K562 (cell line): ENCODE measurements at regions not wholly inside any gene's neighbourhood (a gene's known extent, or its start where the extent isn't known, plus 50 kb on each side); places are given as distances from the start of the nearest gene placed in this dataset.

ENCODE experiments used
- ATAC-seq: fragments of 200-7000 bp; cut with Tn5 transposase; 3 replicates; pipeline ENCODE4 v1.9.1; 2020; ENCODE audit warnings: moderate library complexity
- BruUV-seq: library from RNA; stranded (reverse); fragments of 400-500 nt; replicated peaks from 2 replicates; lab custom pipeline; 2021; lab: Mats Ljungman, UMichigan
- CTCF ChIA-PET: fragments of 300-600 bp; formaldehyde crosslinking; extraction: SDS; loops from one replicate; lab custom pipeline; 2021; ENCODE audit warnings: low intra/inter-chr PET ratio; lab: Yijun Ruan, JAX
- POLR2A ChIA-PET: fragments of 300-600, 350-650 bp; sonication (Branson Sonifier 250); formaldehyde crosslinking; extraction: SDS; loops from one replicate; lab custom pipeline; 2021; ENCODE audit warnings: antibody characterized with exemption, inconsistent platforms; lab: Yijun Ruan, JAX
- DNase-seq, 4 experiments: peaks; one replicate each; pipeline versions ENCODE4 v3.0.0 to v3.0.0-alpha.2; 2011 to 2018; ENCODE audit warnings: low spot score in 3 of 4, mixed read lengths in 3 of 4; ENCODE audit errors: extremely low read depth in 1 of 4
- FAIRE-seq: peaks from 2 replicates; lab custom pipeline; 2011; peaks lifted over from hg19 to GRCh38; lab: Jason Lieb, UNC
- H2AFZ ChIP-seq: 2 replicates; pipeline ENCODE4 v1.6.0; 2011; ENCODE audit warnings: low read depth, low read length, control low read depth, inconsistent platforms
- H3K27ac ChIP-seq: fragments of 200-600 bp; 3 replicates; pipeline ENCODE4 v1.8.0; 2011; ENCODE audit warnings: low read depth, mild to moderate bottlenecking, control low read depth, inconsistent platforms, low read length, moderate library complexity, mixed read lengths; ENCODE audit errors: extremely low read depth
- H3K27me3 ChIP-seq, 2 experiments: fragments of 300-600 bp in 1 of 2; 2 replicates in 1 of 2; 3 replicates in 1 of 2; pipeline versions ENCODE4 v1.6.0 to v1.8.0; 2011; ENCODE audit warnings: inconsistent platforms in 2 of 2, low read length in 2 of 2, mild to moderate bottlenecking in 1 of 2, mixed read lengths in 1 of 2, moderate library complexity in 1 of 2; ENCODE audit not compliant: control insufficient read depth in 2 of 2, insufficient read depth in 2 of 2
- H3K36me3 ChIP-seq: fragments of 300-600 bp; 3 replicates; pipeline ENCODE4 v1.8.0; 2011; ENCODE audit warnings: mild to moderate bottlenecking, low read length, inconsistent platforms; ENCODE audit not compliant: control insufficient read depth, insufficient read depth
- H3K4me1 ChIP-seq, 2 experiments: fragments of 200-600 bp in 1 of 2; replicated peaks in 1 of 2; 2 replicates in 1 of 2; 3 replicates in 1 of 2; pipeline versions ENCODE4 v1.5.1 to v1.8.0; 2011; ENCODE audit warnings: inconsistent platforms in 2 of 2, low read length in 2 of 2, mild to moderate bottlenecking in 1 of 2, mixed read lengths in 1 of 2, moderate library complexity in 1 of 2; ENCODE audit not compliant: control insufficient read depth in 2 of 2, insufficient read depth in 2 of 2
- H3K4me2 ChIP-seq: 2 replicates; pipeline ENCODE4 v1.6.1; 2011; ENCODE audit warnings: low read length, control low read depth, inconsistent platforms, mixed read lengths; ENCODE audit not compliant: insufficient read depth
- H3K4me3 ChIP-seq: fragments of 200-600 bp; sonication (generic), shearing (Covaris generic); 2 replicates; pipeline ENCODE4 v1.5.1; 2016; ENCODE audit warnings: control low read depth, inconsistent platforms
- H3K79me2 ChIP-seq: fragments of 200-600 bp; 3 replicates; pipeline ENCODE4 v1.8.0; 2011; ENCODE audit warnings: low read length, inconsistent platforms; ENCODE audit not compliant: control insufficient read depth, insufficient read depth
- H3K9ac ChIP-seq, 2 experiments: 2 replicates each; pipeline versions ENCODE4 v1.6.0 to v1.6.1; 2011; ENCODE audit warnings: low read depth in 2 of 2, low read length in 2 of 2, control low read depth in 1 of 2, inconsistent platforms in 1 of 2, mild to moderate bottlenecking in 1 of 2, mixed read lengths in 1 of 2; ENCODE audit not compliant: insufficient read depth in 1 of 2
- H3K9me1 ChIP-seq: one replicate; pipeline ENCODE4 v1.6.0; 2011; ENCODE audit warnings: inconsistent platforms, mild to moderate bottlenecking, low read length, moderate library complexity; ENCODE audit not compliant: control insufficient read depth, insufficient read depth
- H3K9me3 ChIP-seq: replicated peaks from 2 replicates; pipeline ENCODE4 v1.5.1; 2011; ENCODE audit warnings: low read depth, low read length, inconsistent platforms; ENCODE audit not compliant: control insufficient read depth, insufficient read depth
- H4K20me1 ChIP-seq: replicated peaks from 2 replicates; pipeline ENCODE4 v1.6.1; 2011; ENCODE audit warnings: low read length, inconsistent platforms, mixed read lengths; ENCODE audit not compliant: control insufficient read depth, insufficient read depth
- KDM1A ChIP-seq, 2 experiments: fragments of 450-650 bp; IDR thresholded peaks; 2 replicates each; pipeline ENCODE4 v1.6.1; 2016; ENCODE audit warnings: mild to moderate bottlenecking in 2 of 2
- LCOR ChIP-seq: sonication (generic); formaldehyde crosslinking; IDR thresholded peaks from 2 replicates; pipeline ENCODE4 v1.8.0; 2022; ENCODE audit warnings: mild to moderate bottlenecking, missing genetic modification reagents
- SP1 ChIP-seq: sonication (generic); formaldehyde crosslinking; IDR thresholded peaks from 2 replicates; pipeline ENCODE4 v1.8.1; 2022; ENCODE audit warnings: mild to moderate bottlenecking, missing genetic modification reagents
- WGBS: fragments of 100-300 bp; shearing (Covaris generic); methylation state at CpG from one replicate; pipeline ENCODE4 v1.1.6; 2016; ENCODE audit warnings: low coverage, mixed read lengths; ENCODE audit not compliant: insufficient coverage; ENCODE audit errors: missing lambda C conversion rate; 5-methylcytosine and 5-hydroxymethylcytosine counted together
- in situ Hi-C: fragments of 300-500 bp; cut with MboI; formaldehyde crosslinking; loops from 4 replicates; pipeline ENCODE4 v1.15.0; 2018; ENCODE audit warnings: inconsistent platforms, mixed read lengths
- intact Hi-C: fragments of 100-400 bp; cut with micrococcal nuclease; formaldehyde crosslinking; loops from 2 replicates; pipeline ENCODE4 v1.14.2; 2022
- TF ChIP-seq, protein P1 (sequence below): IDR thresholded peaks from 3 replicates; pipeline ENCODE4 v1.6.1; 2011; ENCODE audit warnings: borderline replicate concordance, mild to moderate bottlenecking, moderate library complexity; ENCODE audit not compliant: insufficient read length; ENCODE audit errors: extremely low read depth
- TF ChIP-seq, protein P2 (sequence below): sonication (generic); formaldehyde crosslinking; IDR thresholded peaks from 2 replicates; pipeline ENCODE4 v1.8.0; 2023; ENCODE audit warnings: missing genetic modification reagents, mild to moderate bottlenecking, borderline replicate concordance

DNA sequence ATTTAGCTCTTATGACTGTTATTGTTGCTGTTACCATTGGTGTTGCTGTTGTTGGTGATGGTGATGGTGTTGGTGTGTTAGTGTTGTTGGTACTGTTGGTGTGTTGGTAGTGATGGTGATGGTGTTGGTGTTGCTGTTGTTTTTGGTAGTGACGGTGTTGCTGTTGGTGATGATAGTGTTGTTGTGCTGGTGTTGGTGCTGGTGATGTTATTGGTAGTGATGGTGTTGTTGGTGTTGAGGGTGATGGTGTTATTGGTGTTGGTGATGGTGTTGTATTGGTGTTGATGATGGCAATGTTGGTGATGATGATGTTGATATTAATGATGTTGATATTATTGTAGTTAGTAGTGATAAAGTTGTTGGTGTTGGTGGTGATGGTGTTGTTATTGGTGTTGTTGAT, 285.7 kb upstream of the FOXF1 start:
- no TSS peak for BruUV-seq
- FAIRE-seq (no peak), ATAC-seq (no peak), DNase-seq (no peak)
- POLR2A ChIA-PET, result no interaction called here
- intact Hi-C loops (no loop called here), in situ Hi-C loops (no loop called here)
- peaks cover 10 to 38% of the 10 kb centered on the region in 2 experiments; a peak in 3 of 5 replicates for H3K27me3 ChIP-seq
- H3K4me3 ChIP-seq, result no peak overlapping the region
- no peak overlapping the region for H3K9ac ChIP-seq
- H3K9me3 ChIP-seq, result no peaks in the 10 kb centered on the region
- no peaks in the 10 kb centered on the region for H3K79me2 ChIP-seq
- WGBS, result 6% methylated on average over 1 of the region's 1 CpG
- no peaks in the 10 kb centered on the region for H3K4me1 ChIP-seq
- H3K27ac ChIP-seq, result no peak overlapping the region
- CTCF ChIA-PET, result no interaction called here
- no peaks in the 10 kb centered on the region for H4K20me1 ChIP-seq
- H2AFZ ChIP-seq, result no peak overlapping the region
- H3K9me1 ChIP-seq, result no peaks in the 10 kb centered on the region
- no peak overlapping the region for H3K4me2 ChIP-seq
- no peaks in the 10 kb centered on the region for H3K36me3 ChIP-seq
- TF ChIP-seq, protein P1, sequence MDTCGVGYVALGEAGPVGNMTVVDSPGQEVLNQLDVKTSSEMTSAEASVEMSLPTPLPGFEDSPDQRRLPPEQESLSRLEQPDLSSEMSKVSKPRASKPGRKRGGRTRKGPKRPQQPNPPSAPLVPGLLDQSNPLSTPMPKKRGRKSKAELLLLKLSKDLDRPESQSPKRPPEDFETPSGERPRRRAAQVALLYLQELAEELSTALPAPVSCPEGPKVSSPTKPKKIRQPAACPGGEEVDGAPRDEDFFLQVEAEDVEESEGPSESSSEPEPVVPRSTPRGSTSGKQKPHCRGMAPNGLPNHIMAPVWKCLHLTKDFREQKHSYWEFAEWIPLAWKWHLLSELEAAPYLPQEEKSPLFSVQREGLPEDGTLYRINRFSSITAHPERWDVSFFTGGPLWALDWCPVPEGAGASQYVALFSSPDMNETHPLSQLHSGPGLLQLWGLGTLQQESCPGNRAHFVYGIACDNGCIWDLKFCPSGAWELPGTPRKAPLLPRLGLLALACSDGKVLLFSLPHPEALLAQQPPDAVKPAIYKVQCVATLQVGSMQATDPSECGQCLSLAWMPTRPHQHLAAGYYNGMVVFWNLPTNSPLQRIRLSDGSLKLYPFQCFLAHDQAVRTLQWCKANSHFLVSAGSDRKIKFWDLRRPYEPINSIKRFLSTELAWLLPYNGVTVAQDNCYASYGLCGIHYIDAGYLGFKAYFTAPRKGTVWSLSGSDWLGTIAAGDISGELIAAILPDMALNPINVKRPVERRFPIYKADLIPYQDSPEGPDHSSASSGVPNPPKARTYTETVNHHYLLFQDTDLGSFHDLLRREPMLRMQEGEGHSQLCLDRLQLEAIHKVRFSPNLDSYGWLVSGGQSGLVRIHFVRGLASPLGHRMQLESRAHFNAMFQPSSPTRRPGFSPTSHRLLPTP, result no peak
- TF ChIP-seq LCOR (CRISPR knock-in tag) (no peak), KDM1A (IDR thresholded peaks at IDR 0.05) (no peak), SP1 (CRISPR knock-in tag) (no peak)
- TF ChIP-seq, protein P2, sequence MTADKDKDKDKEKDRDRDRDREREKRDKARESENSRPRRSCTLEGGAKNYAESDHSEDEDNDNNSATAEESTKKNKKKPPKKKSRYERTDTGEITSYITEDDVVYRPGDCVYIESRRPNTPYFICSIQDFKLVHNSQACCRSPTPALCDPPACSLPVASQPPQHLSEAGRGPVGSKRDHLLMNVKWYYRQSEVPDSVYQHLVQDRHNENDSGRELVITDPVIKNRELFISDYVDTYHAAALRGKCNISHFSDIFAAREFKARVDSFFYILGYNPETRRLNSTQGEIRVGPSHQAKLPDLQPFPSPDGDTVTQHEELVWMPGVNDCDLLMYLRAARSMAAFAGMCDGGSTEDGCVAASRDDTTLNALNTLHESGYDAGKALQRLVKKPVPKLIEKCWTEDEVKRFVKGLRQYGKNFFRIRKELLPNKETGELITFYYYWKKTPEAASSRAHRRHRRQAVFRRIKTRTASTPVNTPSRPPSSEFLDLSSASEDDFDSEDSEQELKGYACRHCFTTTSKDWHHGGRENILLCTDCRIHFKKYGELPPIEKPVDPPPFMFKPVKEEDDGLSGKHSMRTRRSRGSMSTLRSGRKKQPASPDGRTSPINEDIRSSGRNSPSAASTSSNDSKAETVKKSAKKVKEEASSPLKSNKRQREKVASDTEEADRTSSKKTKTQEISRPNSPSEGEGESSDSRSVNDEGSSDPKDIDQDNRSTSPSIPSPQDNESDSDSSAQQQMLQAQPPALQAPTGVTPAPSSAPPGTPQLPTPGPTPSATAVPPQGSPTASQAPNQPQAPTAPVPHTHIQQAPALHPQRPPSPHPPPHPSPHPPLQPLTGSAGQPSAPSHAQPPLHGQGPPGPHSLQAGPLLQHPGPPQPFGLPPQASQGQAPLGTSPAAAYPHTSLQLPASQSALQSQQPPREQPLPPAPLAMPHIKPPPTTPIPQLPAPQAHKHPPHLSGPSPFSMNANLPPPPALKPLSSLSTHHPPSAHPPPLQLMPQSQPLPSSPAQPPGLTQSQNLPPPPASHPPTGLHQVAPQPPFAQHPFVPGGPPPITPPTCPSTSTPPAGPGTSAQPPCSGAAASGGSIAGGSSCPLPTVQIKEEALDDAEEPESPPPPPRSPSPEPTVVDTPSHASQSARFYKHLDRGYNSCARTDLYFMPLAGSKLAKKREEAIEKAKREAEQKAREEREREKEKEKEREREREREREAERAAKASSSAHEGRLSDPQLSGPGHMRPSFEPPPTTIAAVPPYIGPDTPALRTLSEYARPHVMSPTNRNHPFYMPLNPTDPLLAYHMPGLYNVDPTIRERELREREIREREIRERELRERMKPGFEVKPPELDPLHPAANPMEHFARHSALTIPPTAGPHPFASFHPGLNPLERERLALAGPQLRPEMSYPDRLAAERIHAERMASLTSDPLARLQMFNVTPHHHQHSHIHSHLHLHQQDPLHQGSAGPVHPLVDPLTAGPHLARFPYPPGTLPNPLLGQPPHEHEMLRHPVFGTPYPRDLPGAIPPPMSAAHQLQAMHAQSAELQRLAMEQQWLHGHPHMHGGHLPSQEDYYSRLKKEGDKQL (CRISPR knock-in tag), result no peak
